ENCODE measurements at regions not wholly inside any gene's neighbourhood (a gene's known extent, or its start where the extent isn't known, plus 50 kb on each side); places are given as distances from the start of the nearest gene placed in this dataset.

DNA sequence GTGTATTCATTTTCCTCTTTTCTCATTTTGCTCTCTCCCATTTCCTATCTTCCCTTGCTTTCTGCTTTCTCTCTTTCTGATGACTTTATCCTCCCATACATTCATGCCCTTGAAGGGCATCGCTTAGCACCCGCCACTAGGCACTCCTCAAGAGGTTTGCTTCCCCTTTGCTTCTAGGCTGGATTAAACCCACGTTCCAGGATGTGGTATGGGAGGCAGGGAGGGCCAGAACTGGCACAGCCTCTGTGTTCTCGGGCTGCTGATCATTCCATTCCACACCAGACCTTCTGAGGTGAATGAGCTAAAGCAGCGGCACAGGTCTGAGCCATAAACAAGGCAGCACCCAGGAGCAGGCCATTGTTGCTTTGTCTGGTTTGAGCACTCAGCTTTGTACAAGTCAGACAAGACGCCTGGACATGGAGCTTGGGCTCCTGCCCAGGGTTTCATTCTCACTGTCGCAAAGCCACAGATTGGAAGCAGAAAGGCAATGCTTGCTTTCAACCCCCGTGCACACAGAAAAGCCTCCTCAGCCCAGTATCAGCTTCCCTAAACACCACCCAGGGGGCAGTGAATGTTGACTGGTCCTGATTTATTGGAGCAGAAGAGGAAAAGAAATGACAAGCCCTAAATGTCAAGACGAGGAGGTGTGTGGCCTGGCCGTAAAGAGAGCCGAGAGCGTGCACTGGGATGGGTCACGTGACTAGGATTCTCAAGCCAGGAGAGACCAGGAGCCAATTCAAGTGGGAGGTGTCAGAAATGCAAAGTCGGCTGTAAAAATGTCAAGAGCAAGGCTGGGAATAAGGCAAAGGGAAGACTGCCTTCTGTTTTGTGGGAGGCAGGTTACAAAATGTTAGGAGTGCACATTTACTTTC is 218.0 kb upstream of the SERP2 start:
- Histone ChIP-seq H3K4me3 (ENCODE audit: low read length) (peak overlapping the region; percentile 14), H3K36me3 (ENCODE audit: insufficient read depth, low read length) (no peaks in the 10 kb centered on the region), H3K4me1 (ENCODE audit: insufficient read depth, low read length) (no peaks in the 10 kb centered on the region), H3K9me3 (ENCODE audit: low read length) (no peaks in the 10 kb centered on the region), H2AFZ (ENCODE audit: low read depth, low read length) (no peak overlapping the region), H3K27me3 (ENCODE audit: insufficient read depth, low read length) (peaks cover 7% of the 10 kb centered on the region)

DNA sequence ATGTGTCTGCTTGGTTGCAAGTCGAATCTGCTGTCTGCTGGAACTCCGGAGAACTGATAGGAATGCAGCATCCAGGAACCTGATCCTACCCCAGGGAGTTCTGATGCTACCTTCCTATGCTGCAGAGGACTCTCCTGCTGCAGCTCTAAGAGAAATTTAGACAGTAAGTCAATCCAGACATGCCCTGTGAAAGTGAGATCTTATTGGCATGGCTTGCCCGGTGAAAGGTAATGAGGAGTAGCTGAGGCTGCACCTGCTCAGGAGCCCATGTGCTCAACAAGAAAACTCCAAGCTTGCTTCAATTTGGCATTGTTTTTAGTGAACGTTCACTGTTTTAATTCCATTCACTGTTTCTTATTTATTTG is 217.3 kb upstream of the SERP2 start:
- Histone ChIP-seq H3K9me3 (ENCODE audit: low read length) (no peaks in the 10 kb centered on the region), H3K4me1 (ENCODE audit: insufficient read depth, low read length) (no peaks in the 10 kb centered on the region), H3K36me3 (ENCODE audit: insufficient read depth, low read length) (no peaks in the 10 kb centered on the region), H3K4me3 (ENCODE audit: low read length) (no peak overlapping the region), H2AFZ (ENCODE audit: low read depth, low read length) (no peak overlapping the region), H3K27me3 (ENCODE audit: insufficient read depth, low read length) (peaks cover 7% of the 10 kb centered on the region)

DNA sequence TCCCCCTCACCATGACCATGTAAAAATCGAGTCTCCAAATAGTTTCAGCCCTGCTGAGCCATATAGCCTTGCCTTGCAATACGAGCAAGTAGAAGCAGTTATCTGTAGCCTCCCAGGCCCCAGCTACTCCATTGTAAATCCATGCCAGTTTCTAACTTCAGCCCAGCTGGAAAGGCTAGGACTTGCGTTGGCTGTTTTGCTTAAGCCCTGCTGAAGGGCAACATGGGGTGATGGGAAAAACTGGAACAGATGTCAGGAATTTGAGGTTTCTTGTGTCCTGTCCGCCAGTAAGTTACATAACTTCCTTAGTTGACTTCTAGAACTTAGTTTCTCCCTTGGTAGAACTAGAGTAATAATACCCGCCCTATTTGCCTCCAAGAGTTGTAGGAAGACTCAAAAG is 216.0 kb upstream of the SERP2 start:
- H3K4me1 ChIP-seq (ENCODE audit: insufficient read depth, low read length): no peaks in the 10 kb centered on the region
- H3K27me3 ChIP-seq (ENCODE audit: insufficient read depth, low read length): peaks cover 7% of the 10 kb centered on the region
- no peaks in the 10 kb centered on the region for H3K9me3 ChIP-seq (ENCODE audit: low read length)
- no peaks in the 10 kb centered on the region for H3K36me3 ChIP-seq (ENCODE audit: insufficient read depth, low read length)
- no peak overlapping the region for H2AFZ ChIP-seq (ENCODE audit: low read depth, low read length)
- H3K4me3 ChIP-seq (ENCODE audit: low read length): no peak overlapping the region

DNA sequence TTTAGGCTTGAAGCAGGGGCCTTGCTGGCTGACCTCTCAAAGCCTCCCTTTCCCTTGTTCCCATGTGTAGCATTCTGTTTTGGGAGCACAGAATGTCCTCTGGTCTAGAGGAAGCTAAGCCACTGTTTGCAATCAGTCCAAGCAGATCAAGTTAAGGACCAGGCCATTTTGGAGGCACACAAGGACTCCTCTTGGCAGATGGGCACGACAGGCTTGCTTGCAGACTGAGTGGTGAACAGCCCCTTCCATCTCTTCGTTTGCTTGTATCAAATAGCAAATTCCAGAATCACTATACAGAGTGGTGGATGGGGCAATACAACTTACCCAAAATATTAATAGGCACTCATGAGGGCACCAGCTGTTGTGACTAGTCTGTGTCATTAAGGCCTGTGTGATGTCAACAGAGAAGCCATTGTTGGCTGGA is 215.5 kb upstream of the SERP2 start:
- Histone ChIP-seq H2AFZ (ENCODE audit: low read depth, low read length) (no peak overlapping the region), H3K36me3 (ENCODE audit: insufficient read depth, low read length) (no peaks in the 10 kb centered on the region), H3K4me3 (ENCODE audit: low read length) (no peak overlapping the region), H3K27me3 (ENCODE audit: insufficient read depth, low read length) (peaks cover 7% of the 10 kb centered on the region), H3K4me1 (ENCODE audit: insufficient read depth, low read length) (no peaks in the 10 kb centered on the region), H3K9me3 (ENCODE audit: low read length) (no peaks in the 10 kb centered on the region)

DNA sequence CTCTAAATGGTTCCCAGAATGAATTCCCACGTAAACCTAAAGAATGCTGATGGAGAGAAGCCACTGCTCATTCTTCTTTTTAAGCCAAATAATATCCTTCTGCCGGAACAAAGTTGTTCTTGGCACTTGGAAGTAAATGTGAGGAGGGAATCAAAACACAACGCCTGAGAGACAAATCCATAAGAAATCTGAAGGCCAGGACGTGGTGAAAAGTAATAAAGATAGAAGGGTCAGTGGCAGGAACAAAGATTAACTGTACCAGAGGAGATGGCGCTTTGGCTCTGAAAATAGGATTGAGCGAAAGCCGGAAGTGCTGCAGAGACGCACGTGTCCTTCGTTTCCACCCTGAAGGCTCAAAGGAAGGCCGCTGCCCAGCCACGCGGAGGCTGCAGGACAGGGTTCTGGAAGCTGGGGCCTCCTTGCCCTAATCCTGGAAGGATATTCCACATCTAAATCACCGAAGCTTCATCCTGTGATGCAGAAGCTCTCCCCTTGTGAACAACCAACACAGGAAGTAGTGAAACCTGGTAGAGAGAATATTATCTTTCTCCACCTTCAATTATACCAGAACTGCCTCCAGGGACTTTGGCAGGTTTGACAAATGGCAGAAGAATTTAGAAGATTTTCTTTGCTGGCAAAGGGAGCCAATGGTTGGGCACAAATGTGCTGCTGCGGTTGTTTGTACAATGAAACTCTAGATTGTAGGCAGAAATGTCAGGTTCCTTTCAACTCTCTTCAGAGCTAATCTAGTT is 214.6 kb upstream of the SERP2 start:
- Histone ChIP-seq H3K9me3 (ENCODE audit: low read length) (no peaks in the 10 kb centered on the region), H3K27me3 (ENCODE audit: insufficient read depth, low read length) (peaks cover 7% of the 10 kb centered on the region), H3K36me3 (ENCODE audit: insufficient read depth, low read length) (no peaks in the 10 kb centered on the region), H3K4me1 (ENCODE audit: insufficient read depth, low read length) (no peaks in the 10 kb centered on the region), H2AFZ (ENCODE audit: low read depth, low read length) (no peak overlapping the region), H3K4me3 (ENCODE audit: low read length) (no peak overlapping the region)

DNA sequence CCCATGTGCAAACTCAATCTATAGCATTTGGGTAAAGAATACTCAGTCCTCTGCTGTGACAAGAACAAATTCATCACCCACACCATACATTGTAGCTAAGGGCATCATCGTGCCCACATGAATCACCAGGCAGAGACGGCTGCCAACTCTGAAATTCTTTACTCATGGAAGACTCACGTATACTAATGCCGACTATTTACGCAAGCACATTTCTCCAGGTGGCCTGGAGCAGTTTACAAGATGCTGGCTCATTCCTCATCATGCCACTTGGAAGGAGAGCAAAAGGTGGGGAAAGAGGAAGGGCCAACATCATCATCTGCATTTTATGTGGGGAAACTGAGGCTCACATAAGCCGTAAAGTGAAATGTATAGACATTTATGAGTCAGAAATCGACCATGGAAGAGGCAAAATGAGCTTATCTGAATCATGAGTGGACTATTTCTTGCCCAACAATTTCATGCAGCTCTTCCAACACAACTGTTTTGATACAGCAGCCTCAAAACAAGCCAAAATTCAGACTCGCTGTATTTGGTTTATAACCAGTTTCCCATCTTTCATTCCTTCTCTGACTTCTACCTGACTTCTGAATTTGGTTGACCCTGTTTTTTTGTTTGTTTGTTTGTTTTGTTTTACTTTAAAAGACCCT is 213.9 kb upstream of the SERP2 start:
- no peaks in the 10 kb centered on the region for H3K4me1 ChIP-seq (ENCODE audit: insufficient read depth, low read length)
- H3K27me3 ChIP-seq (ENCODE audit: insufficient read depth, low read length): peaks cover 7% of the 10 kb centered on the region
- H2AFZ ChIP-seq (ENCODE audit: low read depth, low read length): no peak overlapping the region
- no peaks in the 10 kb centered on the region for H3K36me3 ChIP-seq (ENCODE audit: insufficient read depth, low read length)
- H3K4me3 ChIP-seq (ENCODE audit: low read length): no peak overlapping the region
- no peaks in the 10 kb centered on the region for H3K9me3 ChIP-seq (ENCODE audit: low read length)

DNA sequence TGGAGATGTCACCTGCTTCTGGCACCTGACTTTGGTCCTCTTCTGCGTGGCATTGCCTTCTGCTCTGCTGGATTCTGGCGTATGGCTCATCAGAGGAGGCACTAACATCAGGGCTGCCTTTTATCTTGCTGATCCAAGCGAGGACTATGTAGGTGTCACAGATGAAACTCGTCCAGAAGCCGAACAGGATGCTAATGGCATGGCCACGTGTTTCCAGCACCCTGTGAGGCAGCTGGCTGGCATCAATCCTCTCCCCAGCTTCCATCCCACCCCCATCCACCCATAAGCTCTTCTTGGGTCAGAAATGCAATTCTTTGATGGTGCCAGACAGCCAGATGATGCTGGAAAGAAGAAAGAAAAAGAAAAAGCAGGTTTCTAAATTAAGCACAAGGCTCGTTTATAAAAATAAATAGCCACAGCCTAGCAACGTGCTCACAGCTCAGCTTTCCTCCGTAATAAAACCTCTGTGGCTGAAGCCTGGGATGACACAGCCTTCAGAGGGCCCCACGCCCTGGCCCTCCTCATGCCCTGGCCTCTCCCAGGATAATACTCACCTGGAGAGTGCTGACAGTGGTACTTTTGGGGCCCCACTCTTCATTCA is 212.9 kb upstream of the SERP2 start:
- H3K4me1 ChIP-seq (ENCODE audit: insufficient read depth, low read length): no peaks in the 10 kb centered on the region
- no peak overlapping the region for H3K4me3 ChIP-seq (ENCODE audit: low read length)
- peaks cover 6% of the 10 kb centered on the region for H3K27me3 ChIP-seq (ENCODE audit: insufficient read depth, low read length)
- H2AFZ ChIP-seq (ENCODE audit: low read depth, low read length): no peak overlapping the region
- H3K36me3 ChIP-seq (ENCODE audit: insufficient read depth, low read length): no peaks in the 10 kb centered on the region
- no peaks in the 10 kb centered on the region for H3K9me3 ChIP-seq (ENCODE audit: low read length)

DNA sequence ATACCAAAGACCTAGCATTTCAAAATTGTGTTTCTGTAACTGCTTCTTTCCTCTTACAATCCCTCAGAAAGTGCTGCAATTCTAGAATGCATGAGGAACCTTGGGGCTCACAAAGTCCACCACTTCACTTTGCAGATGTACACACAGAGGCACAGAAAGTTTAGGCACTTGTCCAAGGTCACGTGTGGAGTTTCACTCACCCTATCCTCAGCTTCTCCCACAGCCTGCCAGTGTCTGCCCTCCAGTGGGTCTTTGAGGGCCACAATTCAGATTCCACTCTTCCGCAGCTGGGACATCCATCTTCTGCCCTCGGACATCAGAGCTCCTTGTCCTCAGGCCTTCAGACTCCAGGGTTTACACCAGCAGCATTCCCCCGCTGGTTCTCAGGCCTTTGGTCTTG is 210.5 kb upstream of the SERP2 start:
- Histone ChIP-seq H3K4me3 (ENCODE audit: low read length) (no peak overlapping the region), H3K4me1 (ENCODE audit: insufficient read depth, low read length) (no peaks in the 10 kb centered on the region), H3K27me3 (ENCODE audit: insufficient read depth, low read length) (no peaks in the 10 kb centered on the region), H2AFZ (ENCODE audit: low read depth, low read length) (no peak overlapping the region), H3K9me3 (ENCODE audit: low read length) (no peaks in the 10 kb centered on the region), H3K36me3 (ENCODE audit: insufficient read depth, low read length) (no peaks in the 10 kb centered on the region)

DNA sequence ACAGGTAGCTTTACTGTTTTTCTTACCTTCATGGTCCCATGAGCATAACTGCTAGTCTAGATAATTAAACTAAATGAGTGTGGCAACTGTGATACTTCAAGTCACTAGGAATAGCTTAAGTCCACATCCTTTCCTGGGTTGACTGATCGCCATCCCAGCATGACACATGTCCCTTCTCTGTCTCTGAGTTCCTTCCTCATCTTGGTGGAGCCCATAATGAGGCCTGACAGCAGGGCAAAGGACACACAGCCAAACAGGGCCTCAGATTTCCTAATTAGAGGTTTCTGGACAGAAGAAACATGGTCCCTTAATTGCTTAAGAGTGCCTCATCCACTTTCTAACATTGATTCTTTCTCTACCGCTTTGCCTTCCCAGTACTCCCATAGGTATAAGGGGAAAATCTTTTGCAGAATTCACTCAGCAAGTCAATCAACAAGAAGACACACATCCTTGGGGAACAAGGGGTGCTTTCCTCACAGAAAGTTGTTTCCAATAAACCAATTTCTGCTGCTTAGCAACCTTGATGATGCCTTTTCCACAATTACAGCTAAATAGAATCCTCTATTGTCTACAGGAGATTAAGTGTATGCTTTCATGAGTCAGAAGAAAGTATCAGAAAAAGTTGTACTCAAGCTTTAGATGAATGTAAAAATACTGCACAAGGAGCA is 208.3 kb upstream of the SERP2 start:
- Histone ChIP-seq H3K4me1 (ENCODE audit: insufficient read depth, low read length) (no peaks in the 10 kb centered on the region), H3K4me3 (ENCODE audit: low read length) (no peak overlapping the region), H3K27me3 (ENCODE audit: insufficient read depth, low read length) (no peaks in the 10 kb centered on the region), H3K36me3 (ENCODE audit: insufficient read depth, low read length) (no peaks in the 10 kb centered on the region), H3K9me3 (ENCODE audit: low read length) (no peaks in the 10 kb centered on the region), H2AFZ (ENCODE audit: low read depth, low read length) (no peak overlapping the region)

DNA sequence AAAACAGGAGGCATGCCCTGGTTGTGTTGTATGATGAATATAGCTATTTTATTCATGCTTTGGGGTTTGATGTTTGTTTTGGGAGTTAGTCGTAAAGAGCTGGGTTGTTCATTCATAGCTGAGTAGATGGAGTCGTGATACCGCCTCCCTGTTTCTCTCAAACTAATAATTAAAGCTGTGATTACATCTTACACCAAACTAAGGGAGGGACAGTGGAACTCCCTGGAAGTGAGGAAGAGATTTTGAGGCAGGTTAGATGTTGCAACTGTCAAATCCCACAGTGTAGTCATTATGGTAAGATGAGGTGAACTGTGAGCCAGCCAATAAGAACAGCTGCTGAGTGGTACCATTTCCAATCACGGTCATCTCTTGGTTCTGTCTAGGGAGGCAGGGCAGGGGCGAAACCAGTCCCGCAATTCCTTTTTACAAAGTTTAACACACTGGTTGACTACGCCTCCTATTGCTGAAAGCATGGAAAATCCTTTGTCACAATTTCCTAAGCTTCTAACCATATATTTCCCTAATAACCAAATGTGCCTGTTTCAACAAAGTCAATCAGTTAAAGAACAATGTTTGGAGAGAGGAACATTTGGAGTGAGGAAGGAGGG is 207.6 kb upstream of the SERP2 start:
- H3K4me1 ChIP-seq (ENCODE audit: insufficient read depth, low read length): no peaks in the 10 kb centered on the region
- no peaks in the 10 kb centered on the region for H3K36me3 ChIP-seq (ENCODE audit: insufficient read depth, low read length)
- no peaks in the 10 kb centered on the region for H3K27me3 ChIP-seq (ENCODE audit: insufficient read depth, low read length)
- H2AFZ ChIP-seq (ENCODE audit: low read depth, low read length): no peak overlapping the region
- no peak overlapping the region for H3K4me3 ChIP-seq (ENCODE audit: low read length)
- H3K9me3 ChIP-seq (ENCODE audit: low read length): no peaks in the 10 kb centered on the region

DNA sequence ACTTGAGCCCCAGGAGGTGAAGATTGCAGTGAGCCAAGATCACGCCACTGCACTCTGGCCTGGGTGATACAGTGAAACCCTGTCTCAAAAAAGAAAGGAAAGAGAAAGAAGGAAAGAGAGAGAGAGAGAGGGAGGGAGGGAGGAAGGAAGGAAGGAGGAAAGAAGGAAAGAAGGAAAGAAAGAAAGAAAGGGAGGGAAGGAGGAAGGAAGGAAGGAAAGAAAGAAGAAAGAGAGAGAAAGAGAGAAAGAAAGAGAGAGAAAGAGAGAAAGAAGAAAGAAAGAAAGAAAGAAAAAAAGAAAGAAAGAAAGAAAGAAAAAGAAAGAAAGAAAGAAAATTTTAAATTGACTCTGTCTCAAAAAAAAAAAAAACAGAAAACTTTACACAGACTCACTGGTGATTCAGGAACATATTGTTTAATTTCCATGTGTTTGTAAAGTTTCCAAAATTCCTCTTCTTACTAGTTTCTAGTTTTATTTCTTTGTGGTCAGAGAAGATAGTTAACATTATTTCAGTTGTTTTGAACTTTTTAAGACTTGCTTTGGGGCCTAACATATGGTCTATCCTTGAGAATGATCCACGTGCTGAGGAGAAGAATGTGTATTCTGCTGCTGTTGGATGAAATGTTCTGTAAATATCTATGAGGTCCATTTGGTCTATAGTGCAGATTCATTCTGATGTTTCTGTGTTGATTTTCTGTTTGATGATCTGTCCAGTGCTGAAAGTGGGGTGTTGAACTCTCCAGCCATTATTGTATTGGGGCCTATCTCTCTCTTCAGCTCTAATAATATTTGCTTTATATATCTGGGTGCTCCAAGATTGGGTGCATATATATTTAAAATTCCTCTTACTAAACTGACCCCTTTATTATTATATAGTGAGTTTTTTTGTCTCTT is 204.4 kb upstream of the SERP2 start:
- H2AFZ ChIP-seq (ENCODE audit: low read depth, low read length): no peak overlapping the region
- H3K4me3 ChIP-seq (ENCODE audit: low read length): no peak overlapping the region
- no peaks in the 10 kb centered on the region for H3K27me3 ChIP-seq (ENCODE audit: insufficient read depth, low read length)
- no peaks in the 10 kb centered on the region for H3K36me3 ChIP-seq (ENCODE audit: insufficient read depth, low read length)
- no peaks in the 10 kb centered on the region for H3K9me3 ChIP-seq (ENCODE audit: low read length)
- no peaks in the 10 kb centered on the region for H3K4me1 ChIP-seq (ENCODE audit: insufficient read depth, low read length)

DNA sequence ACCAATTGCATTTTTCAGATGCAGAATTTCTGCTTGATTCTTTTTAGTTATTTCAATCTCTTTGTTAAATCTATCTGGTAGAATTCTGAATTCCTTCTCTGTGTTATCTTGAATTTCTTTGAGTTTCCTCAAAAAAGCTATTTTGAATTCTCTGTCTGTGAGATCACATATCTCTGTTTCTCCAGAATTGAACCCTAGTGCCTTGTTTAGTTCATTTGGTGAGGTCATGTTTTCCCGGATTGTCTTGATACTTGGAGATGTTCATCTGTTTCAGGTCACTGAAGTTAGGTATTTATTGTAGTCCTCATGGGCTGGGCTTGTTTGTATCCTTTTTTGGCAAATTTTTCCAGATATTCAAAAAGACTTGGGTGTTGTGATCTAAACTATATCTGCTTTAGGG is 202.9 kb upstream of the SERP2 start:
- H3K4me3 ChIP-seq (ENCODE audit: low read length): no peak overlapping the region
- H3K27me3 ChIP-seq (ENCODE audit: insufficient read depth, low read length): no peaks in the 10 kb centered on the region
- no peaks in the 10 kb centered on the region for H3K9me3 ChIP-seq (ENCODE audit: low read length)
- no peak overlapping the region for H2AFZ ChIP-seq (ENCODE audit: low read depth, low read length)
- H3K36me3 ChIP-seq (ENCODE audit: insufficient read depth, low read length): no peaks in the 10 kb centered on the region
- H3K4me1 ChIP-seq (ENCODE audit: insufficient read depth, low read length): no peaks in the 10 kb centered on the region
